ENCODE measurements at regions not wholly inside any gene's neighbourhood (a gene's known extent, or its start where the extent isn't known, plus 50 kb on each side); places are given as distances from the start of the nearest gene placed in this dataset.

DNA sequence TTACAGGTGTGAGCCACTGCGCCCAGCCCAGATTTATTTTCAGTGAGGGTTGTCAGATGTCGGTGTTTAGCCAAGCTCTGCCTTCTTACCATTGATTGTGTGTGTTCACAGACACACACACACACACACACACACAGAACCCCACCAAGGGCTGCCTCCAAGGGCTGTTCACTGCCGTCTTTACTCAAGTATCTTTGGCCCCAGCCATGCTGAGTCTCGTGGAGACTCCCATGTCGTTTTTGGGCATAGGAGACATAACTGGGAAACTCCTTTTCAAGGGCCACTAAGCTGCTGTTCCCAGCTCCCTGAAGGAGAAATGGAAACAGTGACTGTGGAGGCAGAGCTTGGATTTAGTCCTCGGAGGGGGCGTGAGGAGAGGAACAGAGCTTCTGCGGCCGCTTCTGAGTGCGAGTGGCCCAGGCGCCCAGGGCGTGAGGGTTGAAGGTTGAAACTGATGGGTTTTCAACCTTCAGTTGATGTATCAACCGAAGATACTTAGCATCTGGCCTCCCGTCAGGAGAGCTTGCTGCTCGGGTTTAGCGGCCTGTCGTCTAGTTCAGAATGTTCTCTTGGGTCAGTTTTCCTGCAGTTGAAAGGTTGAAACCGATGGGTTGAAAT, 243.6 kb downstream of the TTLL2 start:
- TF ChIP-seq, protein P1, sequence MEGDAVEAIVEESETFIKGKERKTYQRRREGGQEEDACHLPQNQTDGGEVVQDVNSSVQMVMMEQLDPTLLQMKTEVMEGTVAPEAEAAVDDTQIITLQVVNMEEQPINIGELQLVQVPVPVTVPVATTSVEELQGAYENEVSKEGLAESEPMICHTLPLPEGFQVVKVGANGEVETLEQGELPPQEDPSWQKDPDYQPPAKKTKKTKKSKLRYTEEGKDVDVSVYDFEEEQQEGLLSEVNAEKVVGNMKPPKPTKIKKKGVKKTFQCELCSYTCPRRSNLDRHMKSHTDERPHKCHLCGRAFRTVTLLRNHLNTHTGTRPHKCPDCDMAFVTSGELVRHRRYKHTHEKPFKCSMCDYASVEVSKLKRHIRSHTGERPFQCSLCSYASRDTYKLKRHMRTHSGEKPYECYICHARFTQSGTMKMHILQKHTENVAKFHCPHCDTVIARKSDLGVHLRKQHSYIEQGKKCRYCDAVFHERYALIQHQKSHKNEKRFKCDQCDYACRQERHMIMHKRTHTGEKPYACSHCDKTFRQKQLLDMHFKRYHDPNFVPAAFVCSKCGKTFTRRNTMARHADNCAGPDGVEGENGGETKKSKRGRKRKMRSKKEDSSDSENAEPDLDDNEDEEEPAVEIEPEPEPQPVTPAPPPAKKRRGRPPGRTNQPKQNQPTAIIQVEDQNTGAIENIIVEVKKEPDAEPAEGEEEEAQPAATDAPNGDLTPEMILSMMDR (IDR thresholded peaks at IDR 0.05 in 2 of 3, conservative IDR thresholded peaks at IDR 0.05 in 1 of 3; ENCODE audit: borderline replicate concordance in 1 of 3, insufficient read depth in 1 of 3, low read depth in 2 of 3, low read length in 2 of 3) = no peak
- TF ChIP-seq POLR2A (IDR thresholded peaks at IDR 0.05; ENCODE audit: borderline replicate concordance, extremely low read depth, insufficient read depth, insufficient read length) = no peak
- no peak for TF ChIP-seq EZH2 (IDR thresholded peaks at IDR 0.05)
- no peak for TF ChIP-seq EZH2phosphoT487 (IDR thresholded peaks at IDR 0.05; ENCODE audit: borderline replicate concordance)
- no peak for TF ChIP-seq ZNF274 (IDR thresholded peaks at IDR 0.05; ENCODE audit: low read depth, low read length)
- TF ChIP-seq POLR2AphosphoS5 (IDR thresholded peaks at IDR 0.05; ENCODE audit: low read depth, low read length) = no peak
- TF ChIP-seq SP1 (IDR thresholded peaks at IDR 0.05; ENCODE audit: low read depth) = no peak
- TF ChIP-seq, protein P2, sequence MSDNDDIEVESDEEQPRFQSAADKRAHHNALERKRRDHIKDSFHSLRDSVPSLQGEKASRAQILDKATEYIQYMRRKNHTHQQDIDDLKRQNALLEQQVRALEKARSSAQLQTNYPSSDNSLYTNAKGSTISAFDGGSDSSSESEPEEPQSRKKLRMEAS (IDR thresholded peaks at IDR 0.05) = no peak

All from HCT116 (cell line).